ENCODE measurements at regions not wholly inside any gene's neighbourhood (a gene's known extent, or its start where the extent isn't known, plus 50 kb on each side); places are given as distances from the start of the nearest gene placed in this dataset.
A peak's percentile ranks its signal among the peaks of the same experiment; 100 is the strongest.
"Not testable (repeated sequence)": the region's sequence is repeated elsewhere in the genome, so short reads cannot be mapped to it uniquely, and the experiment has no call there.

DNA sequence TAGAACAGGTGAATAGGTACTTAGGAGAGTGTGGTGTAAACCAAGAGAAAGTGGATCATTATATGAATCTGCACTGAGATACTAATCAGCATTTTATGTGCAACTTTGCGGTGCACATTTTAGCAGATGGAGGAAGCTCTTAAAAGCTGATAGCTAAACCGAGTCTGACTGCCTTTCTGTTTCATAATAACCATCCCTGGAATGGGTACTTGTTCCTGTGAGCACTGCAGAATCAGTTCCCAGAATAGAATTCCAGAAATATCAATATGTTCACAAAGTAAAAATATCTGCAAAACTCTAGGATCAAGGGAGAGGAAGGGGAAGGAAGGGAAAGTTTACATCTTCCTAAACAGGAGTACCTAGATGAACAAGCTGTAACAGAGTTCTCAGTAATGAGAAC is 432.2 kb upstream of the HNRNPA3 start:
- DNase-seq: no peak

DNA sequence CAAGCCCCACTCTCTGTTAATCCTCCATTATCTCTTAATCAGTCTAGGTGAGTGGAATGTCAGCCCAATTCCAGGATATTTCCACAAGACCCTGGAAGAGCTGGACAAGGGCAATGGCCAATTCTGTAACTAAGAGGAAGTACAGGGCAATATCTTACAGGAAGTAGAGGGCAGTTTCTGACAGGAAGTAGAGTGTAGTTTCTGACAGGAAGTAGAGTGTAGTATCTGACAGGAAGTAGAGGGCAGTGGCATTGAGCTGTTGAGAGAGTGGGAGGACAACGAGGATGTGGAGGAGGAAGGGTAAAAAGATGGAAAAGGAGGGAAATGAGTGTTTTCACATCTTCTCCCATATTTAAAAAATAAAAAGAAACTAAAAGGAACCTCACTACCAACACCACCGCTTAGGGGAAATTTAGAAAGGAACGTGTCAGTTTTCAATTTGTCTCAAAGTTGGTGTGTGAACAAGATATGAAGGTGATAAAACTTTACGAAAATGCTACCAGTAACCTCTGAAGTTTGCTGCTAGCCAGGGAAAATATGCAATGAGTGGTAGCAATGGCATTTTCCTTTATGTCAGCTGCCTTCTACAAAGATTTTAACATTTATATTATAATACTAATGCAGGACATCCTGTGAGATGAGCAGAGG is 430.9 kb upstream of the HNRNPA3 start:
- DNase-seq: peak; percentile 28

DNA sequence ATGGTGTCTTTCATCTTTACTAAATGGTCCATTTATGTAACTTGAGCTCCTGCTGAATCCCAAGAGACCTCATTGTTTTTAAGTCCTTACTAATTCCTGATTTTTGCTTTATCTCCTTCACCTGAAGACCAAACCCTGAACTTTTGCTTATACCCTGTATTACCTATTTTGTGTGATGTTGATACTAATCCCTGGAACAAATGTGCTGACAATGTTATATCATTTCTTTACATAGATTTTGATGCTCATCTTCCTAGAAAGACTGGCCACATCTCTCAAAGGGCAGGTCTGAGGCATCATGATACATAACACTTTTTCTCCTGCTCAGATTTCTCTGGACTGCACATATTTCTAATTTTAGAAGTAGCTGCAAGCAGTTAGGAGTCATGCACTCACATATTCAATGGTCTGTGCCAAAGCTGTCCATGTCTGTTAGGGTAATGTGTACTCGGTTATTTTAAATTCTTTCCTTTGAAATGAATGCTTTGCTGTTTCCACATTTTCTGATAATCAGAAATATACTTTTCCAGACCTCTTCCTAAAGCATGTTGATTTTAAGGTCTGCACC is 427.9 kb upstream of the HNRNPA3 start:
- no peak for DNase-seq

DNA sequence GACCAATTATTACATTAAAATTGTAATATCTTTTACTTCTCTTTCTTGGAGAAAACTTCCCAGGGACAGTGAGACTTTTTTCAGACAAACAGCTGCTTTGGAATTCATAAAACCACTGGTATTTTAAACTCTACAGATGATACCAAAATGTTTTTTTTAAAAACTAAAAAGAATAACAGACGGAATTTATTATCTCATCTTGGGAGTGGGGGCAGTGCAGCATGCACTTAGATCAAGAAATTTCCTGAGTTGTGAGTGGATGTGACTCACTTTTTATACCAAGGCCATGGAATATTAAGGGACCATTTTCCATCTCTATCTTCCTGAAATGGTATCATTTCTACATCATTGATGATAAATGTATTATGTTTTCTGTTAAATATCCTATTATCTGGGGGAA is 422.8 kb upstream of the HNRNPA3 start:
- no peak for DNase-seq

DNA sequence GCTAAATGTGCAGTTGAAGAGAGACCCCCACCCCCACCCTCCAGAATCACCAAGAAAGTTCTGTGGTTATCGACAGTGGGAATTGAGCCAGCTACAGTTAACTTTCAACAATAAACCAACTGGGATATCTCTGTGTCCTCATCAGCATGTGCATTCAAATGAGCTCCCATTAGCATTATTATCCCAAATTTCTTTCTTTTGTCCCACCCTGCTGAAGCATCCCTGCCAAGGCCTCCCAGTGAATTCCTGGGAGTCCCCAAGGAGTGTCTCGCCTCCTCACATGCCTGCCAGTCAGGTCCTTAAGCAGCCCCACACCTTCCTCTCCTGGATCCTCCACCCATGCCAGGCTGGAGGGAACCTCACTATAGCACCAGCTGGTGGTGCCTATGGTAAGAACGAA is 422.1 kb upstream of the HNRNPA3 start:
- no peak for DNase-seq

DNA sequence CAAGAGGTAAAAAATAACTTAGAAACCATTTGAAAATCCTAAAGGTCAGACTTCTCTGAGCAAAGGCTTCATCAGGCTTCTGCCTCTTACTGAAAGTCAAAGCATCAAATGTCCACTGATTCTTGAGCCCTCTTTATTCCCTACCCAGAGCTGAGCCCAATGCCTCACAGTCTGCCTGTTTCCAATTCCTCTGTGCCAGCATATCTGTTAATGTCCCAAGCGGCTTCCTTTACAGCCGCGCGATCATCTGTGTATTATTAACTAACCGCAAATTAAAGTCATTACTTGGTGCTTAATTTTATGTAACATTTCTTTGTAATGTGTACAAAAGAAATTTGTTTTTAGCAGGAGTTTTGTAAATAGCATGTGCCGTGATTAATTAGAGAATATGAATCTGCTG is 418.8 kb upstream of the HNRNPA3 start:
- DNase-seq: no peak

DNA sequence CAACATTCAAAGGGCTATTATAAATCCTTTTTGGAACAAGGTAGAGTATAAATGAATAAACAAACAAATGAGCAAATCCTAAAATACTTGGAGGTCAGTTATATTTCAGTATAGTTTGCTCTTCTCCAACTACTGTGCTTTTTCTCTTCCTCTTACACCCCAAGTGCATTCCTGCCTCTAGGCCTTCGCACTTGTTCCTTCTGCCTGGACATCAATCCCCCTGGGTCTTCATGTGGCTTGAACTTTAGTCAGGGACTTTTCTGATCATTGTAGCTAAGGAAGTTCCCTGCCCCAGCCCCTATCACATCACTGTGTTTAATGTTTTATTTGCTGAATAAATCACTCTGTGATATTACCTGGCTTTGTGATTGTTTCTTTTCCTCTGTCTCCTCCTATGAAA is 418.2 kb upstream of the HNRNPA3 start:
- DNase-seq: no peak

DNA sequence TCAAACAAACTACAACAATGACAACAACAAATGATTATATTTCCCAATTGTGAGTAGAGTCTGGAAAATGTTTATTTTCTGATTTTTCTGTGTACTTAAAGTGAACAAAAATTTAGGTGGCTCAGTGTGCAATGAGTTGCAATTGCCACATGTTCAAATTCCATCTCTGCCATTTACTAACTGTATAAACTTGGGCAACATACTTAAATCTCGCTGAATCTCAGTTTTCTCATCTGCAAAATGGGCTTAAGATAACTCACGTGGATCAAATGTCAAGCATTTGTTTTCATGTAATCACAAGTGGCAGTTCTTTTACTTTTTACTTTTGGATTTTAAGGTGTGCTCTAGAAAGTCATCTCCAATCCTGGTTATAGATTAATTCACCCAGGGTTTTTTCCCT is 416.8 kb upstream of the HNRNPA3 start:
- DNase-seq: no peak

DNA sequence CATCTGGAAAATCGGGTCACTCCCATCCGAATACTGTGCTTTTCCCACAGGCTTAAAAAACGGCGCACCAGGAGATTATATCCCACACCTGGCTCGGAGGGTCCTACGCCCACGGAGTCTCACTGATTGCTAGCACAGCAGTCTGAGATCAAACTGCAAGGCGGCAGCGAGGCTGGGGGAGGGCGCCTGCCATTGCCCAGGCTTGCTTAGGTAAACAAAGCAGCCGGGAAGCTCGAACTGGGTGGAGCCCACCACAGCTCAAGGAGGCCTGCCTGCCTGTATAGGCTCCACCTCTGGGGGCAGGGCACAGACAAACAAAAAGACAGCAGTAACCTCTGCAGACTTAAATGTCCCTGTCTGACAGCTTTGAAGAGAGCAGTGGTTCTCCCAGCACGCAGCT is 415.9 kb upstream of the HNRNPA3 start:
- not testable (repeated sequence) for DNase-seq

DNA sequence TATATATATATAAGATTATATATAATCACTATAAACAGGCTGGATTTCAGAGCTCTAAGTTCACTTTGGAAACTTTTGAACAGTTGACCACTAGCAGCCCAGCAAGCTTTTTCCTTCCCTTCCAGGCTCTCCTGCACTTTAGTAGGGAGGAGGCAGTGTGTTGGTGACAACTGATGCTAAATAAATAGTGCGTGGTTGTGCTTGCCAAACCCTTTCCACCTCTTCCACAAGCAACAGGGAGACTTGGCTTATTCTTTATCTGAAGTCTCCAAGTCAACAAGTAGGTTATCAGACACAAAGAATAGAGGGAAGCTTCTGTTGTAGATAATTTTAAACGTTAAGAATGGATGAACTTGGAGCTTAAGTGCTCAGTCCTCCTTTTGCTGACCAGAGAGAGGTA is 408.2 kb upstream of the HNRNPA3 start:
- DNase-seq: no peak

DNA sequence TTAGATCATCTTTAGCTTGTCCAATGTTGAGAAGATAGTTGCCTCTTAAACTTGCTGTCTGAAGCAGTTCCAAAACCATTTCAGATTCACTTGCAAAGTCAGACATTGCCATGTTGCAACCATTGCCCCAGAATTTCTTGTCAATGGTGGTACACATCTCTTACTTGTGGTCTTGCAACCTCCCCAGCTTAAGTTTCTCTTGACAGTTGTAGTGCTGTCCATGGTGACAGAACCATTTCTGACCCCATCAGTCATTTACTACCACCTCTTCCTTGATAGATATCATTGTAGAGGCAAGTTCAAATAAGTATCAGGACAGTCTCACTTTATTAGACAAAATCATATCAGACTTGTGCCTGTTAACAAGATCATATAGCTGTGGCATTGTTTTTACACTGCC is 407.2 kb upstream of the HNRNPA3 start:
- DNase-seq: no peak

DNA sequence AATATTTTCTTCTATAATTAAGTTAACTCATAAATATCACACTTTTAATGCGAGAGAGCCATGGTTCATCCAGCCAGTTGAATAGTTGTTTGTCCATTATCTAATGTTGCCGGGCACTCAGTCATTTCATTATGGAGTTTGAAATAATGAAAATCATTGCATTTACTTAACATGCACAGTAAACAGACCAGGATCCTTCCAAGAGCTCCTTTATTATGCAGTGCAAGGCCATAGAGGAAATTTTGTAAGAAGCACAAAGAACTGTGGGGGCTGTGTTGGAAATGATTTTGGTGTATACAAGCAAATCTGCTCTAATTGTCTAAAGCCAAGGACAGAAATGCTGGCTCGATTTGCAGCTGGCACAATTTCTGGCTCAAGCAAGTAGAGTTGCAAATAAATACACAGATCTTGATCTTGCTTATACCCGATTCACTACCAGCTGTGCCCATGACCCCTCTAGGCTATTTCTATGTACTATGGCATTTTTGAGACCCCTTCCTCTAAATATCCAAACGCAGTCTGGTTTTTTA is 400.3 kb upstream of the HNRNPA3 start:
- no peak for DNase-seq

DNA sequence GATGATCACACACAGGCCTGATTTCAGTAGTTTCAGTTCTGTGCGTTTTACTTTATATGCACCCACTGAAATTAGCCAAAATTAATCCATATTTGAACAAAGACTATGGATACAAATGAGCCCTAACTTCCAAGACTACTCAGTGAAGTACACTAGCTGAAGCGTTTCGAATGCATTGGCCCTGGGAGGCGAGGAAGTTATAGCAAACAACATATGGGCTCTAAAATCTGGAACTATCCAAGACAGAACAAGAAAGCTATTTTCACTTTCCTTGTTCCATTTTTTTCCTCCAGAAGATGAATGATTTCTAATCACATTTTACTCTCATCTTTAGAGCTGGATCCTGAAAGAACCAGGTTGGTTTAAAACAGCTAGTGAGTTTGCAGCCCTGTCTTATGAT is 399.4 kb upstream of the HNRNPA3 start:
- no peak for DNase-seq

DNA sequence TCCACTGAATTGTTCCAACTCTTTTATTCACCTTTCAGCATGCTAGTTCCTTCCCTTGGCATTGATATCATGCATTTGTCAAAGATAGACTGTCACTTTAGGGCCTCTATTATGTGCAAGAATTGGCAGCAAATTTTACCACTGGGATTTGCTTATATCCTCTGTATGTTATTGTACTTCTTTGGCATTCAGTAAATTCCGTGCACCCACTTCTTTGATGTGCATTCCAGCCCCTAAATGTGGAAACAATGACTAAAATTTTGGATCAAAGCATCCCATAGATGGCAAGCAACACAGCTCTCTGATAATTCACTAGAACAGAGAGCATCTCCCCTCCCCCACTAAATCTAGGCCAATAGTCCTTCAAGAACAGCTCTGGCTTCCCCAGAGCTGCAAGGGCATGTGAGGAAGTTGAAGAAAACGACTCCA is 399.0 kb upstream of the HNRNPA3 start:
- peak; percentile 3 for DNase-seq

DNA sequence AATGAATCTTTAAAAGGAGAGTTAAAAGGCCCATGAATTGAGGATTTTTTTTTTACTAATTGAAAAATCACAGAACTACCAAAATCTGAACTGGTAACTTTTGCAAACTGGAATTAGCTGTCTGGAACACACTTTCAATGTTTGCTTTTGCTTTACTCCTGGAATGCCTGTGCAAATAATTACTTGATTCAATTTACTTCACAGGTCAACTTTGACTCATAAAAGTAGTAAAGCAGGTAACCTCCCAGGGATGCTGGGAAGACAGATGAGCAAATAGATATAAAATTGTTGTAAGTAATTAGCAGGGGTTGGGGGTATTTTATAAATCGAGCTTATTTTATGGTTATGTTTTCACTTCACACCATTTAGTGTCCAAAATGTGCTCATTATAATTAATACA is 398.3 kb upstream of the HNRNPA3 start:
- DNase-seq: no peak

DNA sequence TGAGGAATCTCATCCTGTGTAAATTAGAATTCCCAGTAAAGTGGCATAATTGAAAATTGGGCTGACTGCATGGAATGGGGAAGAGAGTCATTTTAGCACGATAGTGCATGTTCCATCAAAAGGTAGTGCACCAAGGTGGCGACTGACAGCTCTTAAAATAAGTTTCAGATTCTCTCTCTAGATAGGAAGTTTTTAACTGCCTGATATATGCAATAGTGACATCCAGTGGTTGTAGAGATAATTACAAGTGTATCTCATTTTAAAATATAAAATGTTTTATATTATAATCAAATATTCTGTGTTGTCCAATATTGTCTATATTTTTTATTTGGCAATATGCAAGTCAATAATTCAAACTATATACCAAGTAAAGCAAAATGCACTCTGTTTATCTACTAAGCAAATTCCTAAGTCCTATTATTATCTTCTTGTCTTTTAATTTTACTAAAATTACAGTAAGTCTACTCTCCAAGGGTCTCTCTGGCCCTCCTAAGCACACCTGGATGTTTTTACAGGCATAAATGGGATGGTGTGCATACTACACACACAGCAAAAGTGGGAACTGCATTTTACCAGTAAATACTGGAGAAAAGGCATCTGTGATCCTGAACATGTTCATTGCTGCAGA is 397.7 kb upstream of the HNRNPA3 start:
- DNase-seq: peak; percentile 57

DNA sequence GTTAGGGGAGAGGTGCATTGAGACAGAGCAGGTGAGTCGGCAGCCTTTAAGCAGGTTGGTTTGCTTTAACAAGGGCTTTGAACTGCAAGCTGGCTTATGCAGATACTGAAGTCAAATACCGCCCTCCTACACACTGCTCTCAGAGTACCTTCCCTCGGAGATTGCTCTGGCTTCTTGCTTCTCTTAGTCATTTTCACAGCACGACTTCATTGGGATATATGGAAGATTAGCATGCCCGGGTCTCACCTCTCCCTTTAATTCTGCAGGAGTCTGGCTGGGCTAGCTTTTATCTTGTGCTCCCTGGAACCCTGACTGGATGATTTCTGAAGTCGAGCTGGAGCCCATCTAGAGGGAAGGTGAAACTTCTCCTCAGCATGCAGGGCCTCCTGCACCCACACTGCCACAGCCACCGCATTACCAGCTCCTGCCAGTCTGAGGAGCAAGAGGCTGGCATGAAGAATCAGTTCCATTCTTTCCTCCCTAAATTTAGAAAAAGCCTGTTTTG is 395.5 kb upstream of the HNRNPA3 start:
- DNase-seq: no peak

DNA sequence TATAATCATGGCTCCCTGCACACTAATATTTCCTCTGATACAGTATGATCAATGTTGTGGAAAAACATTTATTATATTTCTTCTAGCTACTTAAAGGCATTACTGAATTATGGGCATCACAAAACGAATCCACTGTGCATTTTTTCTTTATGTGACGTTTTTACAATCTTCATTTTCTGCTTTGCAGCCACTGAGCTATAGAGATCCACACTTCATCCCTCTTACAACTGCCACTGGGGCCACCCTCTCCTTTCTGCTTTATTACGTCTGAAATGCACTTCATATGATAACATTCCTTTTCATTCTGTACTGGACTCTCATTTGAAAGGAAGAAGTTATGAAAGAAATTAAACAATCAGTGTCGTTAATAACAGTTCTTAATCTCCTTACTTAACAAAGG is 394.5 kb upstream of the HNRNPA3 start:
- DNase-seq: no peak

DNA sequence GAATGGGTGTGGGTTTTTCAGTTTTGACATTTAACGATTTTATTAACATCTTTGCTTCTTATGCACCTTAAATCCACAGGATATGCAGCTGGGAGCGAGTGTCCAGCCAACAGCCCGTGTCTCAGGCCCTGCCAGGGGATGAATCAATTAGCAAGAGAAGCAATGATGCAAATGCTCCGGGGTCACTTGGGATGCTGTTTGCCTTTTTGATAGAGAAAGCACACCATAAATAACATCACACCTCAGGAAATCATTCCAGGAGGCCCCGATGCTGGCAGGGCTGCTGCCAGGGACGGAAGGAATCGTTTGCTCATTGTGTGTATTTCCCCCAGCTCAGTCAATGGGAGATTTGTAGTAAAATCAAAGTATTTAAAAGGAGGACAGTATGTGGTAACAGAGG is 394.0 kb upstream of the HNRNPA3 start:
- DNase-seq: no peak

DNA sequence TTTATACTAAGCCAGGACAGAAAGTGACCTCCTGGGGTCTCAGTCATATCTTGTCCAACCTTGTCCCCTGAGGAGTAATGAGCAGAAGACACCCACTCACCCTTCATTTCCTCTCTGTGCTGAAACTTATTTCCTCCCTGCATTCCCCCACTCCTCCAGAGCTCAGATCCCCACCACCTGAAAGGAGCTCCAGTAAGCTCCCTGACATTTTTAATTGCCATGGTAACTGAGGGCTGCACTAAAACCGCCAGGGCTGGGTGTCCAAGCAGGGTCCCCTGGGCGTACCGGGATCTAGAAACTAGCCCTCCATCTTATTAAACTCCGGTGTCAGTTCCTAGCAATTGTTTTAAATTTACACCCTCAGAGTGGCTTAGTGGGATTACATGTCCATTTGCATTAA is 393.3 kb upstream of the HNRNPA3 start:
- no peak for DNase-seq

DNA sequence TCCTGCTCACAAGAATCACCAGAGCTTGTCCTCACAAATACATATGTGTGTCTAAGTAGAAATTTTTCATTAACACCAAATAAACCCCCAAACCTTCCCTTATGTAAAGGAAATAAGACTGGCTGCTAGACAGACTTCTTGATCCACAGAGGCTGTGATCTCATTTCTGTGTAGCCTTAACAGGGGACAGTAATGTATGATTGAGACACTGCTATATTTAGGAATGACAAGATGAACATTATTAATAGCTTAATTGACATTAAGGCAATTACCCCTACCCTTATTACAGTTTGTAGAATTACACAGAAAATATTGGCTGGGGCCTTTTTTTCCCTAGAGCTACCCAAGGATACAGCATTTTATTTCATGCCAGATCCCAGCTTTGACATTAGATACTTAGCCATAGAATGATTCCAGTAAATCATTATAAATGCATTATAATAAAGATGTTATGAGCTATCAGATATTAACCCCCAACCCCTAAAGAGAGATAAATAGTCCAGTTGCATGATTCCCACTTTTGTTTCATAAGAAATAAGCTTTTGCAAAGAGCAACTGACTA is 392.1 kb upstream of the HNRNPA3 start:
- no peak for DNase-seq

DNA sequence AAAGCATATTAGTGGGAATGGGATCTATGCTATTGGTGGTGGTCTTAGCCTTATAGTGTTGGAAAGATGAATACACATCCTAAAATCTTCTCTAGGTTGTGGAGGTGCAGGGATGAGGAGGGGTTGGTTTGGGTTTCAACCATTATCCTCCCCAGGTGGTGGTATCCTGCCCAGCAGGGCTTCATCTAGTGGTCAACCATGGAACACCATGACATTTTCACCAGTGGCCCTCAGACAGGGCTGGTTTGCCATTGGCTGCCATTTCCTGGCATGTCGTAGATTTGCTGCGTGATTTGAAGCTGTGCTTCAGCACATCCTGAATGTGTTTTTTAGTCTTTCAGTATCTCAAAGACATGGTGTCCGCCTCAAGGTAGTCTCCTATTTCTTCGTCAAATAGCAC is 391.2 kb upstream of the HNRNPA3 start:
- DNase-seq: no peak

DNA sequence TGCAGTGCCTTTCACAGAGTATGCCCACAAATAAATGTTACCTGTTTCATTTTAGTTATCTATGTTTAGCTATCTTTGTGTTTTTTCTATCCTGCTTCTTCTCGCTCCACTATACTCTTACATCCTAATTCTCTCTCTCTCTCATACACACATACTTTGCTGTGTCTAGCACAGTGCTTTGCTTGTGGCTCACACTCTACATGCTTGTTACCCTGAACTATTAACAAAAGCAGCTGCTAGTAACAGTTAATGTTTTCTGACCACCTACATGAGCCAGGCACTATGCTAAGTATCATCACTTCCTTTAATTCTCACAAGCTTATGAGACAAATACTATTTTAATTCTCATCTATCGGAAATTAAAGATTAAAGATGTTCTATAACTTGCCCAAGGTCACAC is 390.5 kb upstream of the HNRNPA3 start:
- DNase-seq: no peak

DNA sequence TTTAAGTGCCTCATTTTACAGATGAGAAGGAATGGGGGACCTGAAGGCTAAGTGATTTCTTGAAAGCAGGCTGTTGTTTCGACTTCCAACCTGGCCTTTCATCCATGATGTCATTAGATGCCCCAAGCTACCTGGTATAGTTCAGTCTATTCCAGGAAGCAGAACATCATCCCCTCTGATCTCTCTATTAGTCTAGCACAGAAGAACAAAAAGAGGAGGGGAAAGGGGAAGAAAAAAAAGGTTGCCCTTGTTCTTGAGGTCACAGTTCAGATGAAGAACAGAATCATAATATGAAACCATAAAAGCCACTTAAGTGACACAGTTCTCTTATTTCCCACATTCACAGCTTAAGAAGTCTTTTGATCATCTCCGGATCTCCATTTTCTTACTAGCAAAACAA is 386.2 kb upstream of the HNRNPA3 start:
- DNase-seq: no peak
